GM21825 (cell line): ENCODE measurements at regions not wholly inside any gene's neighbourhood (a gene's known extent, or its start where the extent isn't known, plus 50 kb on each side); places are given as distances from the start of the nearest gene placed in this dataset.
"Not testable (repeated sequence)": the region's sequence is repeated elsewhere in the genome, so short reads cannot be mapped to it uniquely, and the experiment has no call there.

Experiments
- ATAC-seq: cut with Tn5 transposase; IDR thresholded peaks from one replicate; pipeline ENCODE4 v1.9.1; 2021; ENCODE audit warnings: mild to moderate bottlenecking, moderate library complexity; ENCODE audit not compliant: unreplicated experiment

DNA sequence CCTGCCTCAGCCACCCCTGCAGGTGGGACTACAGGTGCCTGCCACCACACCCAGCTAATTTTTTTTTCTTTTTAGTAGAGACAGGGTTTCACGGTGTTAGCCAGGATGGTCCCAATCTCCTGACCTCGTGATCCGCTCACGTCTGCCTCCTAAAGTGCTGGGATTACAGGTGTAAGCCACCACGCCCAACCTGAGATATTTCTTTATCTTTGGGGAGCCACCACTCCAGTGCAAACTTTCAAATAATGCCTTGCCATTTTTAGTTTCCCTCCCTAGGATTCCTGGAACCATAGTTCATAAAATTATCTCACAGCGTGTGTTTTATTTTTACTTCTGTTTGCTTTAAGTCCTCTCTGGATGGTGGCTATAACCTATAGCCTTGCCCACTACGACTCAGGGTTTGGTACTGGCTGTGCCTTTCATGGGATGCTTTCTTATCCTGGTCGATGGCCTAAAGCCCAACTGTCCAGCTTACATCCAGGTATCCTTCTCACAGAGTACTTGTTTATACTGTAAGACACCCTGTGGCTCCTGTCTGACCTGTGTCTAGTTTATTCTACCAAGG is 374.7 kb upstream of the NPAP1 start:
- ATAC-seq, result not testable (repeated sequence)

DNA sequence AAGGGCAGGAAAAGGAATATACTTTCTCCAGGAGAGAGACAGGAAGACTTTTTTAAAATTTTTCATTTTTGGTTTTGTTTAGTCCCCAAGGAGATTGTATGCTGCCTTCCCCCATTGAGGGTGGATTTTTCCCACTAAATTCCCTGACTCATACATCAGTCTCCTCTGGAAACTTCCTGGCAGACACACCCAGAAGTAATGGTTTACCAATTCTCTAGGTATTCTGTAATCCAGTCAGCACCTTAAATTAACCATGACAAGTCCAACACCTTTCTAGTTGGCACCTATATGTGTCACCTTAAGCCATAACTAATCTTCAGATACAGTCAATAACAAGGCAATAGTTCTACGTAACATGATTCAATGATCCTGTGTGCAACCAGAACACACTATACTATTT is 373.6 kb upstream of the NPAP1 start:
- not testable (repeated sequence) for ATAC-seq

DNA sequence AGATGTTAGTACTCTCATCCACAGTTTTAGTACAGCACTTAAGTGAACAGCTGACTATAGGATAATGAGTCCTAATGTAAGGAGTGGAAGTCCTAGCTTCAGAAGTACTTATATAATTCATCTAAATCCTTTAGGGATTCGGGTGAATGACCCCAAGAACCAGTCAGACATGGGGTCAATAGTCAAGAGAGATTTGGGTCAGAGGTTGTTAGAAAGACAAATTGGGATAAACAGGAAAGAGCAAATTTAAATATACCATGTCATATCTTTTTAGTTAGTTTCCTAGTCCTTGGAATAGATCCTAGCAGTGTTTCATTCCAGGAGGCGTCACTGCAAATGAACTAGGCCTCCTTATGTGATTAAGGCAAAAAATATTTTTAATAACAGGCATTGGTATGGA is 370.8 kb upstream of the NPAP1 start:
- ATAC-seq, result not testable (repeated sequence)

- not testable (repeated sequence) for ATAC-seq
Measured at GRCh38 chr15:24305643-24306042, 369.9 kb upstream of the NPAP1 start.

DNA sequence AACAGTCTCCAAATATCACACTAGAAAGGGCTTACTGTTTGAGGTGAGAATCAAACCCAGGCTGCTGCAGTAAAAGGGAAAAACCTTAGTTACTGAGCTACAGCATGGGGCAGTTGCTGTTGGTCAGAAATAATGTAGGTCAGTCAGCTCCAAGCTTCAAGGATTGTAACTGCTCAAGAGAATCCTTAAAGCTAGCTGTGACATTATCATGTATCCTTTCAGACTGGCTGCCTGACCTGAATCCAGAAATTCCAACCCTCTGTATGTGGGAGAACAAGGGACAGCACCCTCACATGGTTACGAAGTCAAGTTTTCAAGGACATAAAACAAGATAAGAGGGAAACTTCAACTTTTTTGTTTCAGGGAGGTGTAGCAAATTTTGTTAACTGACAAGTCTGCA is 365.9 kb upstream of the NPAP1 start:
- ATAC-seq, result not testable (repeated sequence)

- not testable (repeated sequence) for ATAC-seq
Measured at GRCh38 chr15:24311692-24312091, 363.9 kb upstream of the NPAP1 start.

DNA sequence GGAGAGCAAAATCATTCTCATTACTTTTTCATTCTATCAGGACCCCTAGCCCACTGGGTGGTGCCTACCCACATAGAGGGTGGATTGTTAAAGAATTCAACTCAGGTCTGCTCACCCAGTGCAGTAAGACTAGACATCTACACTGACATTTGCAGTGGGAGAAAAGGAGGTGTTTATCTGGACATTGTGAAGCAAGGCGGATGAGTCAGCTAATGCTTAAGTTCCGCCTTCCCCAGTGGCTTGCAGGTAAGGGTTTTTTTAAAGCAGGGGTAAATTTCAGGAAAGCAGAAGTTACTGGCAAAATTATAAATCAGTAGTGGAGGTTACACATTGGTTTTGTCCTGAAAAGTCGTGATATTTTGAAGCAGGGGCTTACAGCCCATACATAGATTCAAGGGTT is 359.2 kb upstream of the NPAP1 start:
- ATAC-seq, result not testable (repeated sequence)

DNA sequence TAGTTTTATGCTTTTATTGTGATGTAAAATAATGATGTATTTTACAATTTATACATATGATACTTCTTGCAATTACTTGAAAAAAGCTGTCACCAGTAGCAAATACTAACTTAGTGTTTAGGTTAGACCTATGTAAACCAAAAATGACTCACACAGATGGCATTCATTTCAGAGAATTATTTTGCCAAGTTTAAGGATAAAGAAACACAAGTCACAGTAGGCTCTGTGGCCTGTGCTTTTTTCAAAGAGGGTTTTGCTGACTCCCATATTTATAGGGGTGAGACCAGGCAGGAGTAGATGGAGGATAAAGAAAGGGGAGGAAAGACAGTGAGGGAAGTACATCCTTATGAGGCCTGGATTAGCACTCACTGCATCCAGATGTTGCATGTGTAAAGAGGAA is 356.6 kb upstream of the NPAP1 start:
- ATAC-seq, result no peak

DNA sequence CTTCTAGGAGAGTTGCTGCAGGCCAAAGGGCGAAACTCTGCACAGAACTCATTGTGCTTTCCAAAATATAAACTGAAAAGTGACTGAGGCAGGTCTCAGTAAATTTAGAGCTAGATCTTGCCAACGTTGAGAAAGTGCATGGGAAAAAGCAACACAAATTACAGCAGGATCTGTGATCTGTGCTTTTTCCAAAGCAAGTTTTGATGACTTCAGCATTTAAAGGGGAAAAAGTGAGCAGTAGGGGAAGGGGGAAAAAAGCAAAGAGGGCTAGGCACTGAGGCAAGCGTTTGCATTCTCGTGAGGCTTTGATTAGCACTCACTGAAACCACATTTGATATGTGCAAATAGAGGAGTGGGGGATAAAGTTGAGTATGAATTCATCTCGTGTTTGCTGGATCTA is 351.5 kb upstream of the NPAP1 start:
- not testable (repeated sequence) for ATAC-seq

GRCh38 chr15:24326513-24326912 is 349.1 kb upstream of the NPAP1 start:
- not testable (repeated sequence) for ATAC-seq

DNA sequence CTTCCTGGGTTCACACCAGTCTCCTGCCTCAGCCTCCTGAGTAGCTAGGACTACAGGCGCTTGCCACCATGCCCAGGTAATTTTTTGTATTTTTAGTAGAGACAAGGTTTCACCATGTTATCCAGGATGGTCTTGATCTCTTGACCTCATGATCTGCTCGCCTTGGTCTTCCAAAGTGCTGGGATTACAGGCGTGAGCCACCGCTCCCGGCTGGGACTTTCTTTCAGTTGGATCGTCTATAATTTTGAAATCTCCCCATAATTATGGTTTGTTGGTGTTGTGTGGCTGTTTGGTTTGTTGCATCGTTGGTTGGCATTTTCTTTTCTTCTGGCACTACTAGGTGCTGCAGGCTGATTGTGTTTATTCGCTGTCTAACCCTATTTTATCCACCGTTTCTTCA is 343.6 kb upstream of the NPAP1 start:
- not testable (repeated sequence) for ATAC-seq

DNA sequence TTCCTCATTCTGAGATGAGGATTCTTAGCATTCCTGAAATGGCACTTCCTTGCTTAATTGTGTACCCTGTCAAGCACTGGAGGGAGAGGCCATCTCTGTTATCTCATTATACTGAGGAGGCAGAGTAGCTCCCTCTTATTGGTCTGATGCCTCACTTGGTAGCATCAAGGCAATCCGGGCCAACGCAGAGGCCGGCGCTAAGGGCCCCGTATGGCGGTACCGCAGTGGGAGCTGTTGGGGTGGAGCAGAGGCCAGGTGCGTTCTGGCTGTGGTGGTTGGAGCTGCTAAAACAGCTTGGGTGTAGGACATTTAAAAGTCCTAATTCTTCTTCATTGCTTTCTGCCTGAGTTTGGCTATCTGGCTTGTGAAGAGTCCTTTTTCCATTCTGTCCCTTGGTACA is 333.7 kb upstream of the NPAP1 start:
- not testable (repeated sequence) for ATAC-seq

GRCh38 chr15:24352777-24353176 is 322.8 kb upstream of the NPAP1 start:
- ATAC-seq, result not testable (repeated sequence)

GRCh38 chr15:24381103-24381502 is 294.5 kb upstream of the NPAP1 start:
- ATAC-seq, result not testable (repeated sequence)

DNA sequence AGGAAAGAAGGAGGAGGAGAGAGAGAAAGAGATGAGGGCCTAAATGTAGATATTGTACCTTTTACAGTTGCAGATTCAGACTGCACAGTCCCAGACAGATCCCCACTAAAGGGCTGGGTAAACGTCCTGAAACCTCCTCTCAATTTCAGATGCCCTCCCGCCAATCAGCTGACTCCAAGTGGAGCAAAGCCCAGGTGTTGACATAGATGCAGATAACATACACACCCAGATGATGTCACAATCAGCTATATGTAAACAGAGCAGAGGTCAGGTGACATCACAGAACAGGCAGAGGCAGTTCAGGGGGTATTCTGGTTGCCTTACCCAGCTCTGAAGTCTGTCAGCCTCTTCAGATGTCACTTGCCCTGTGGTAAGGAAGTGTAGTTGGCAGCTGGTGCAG is 290.3 kb upstream of the NPAP1 start:
- ATAC-seq, result not testable (repeated sequence)

GRCh38 chr15:24394303-24394702 is 281.3 kb upstream of the NPAP1 start:
- no peak for ATAC-seq

- ATAC-seq, result not testable (repeated sequence)
Measured at GRCh38 chr15:24412649-24413048, 262.9 kb upstream of the NPAP1 start.

GRCh38 chr15:24426286-24427054 is 249.1 kb upstream of the NPAP1 start:
- ATAC-seq, result not testable (repeated sequence)

GRCh38 chr15:24427055-24427400 is 248.5 kb upstream of the NPAP1 start:
- ATAC-seq, result not testable (repeated sequence)

DNA sequence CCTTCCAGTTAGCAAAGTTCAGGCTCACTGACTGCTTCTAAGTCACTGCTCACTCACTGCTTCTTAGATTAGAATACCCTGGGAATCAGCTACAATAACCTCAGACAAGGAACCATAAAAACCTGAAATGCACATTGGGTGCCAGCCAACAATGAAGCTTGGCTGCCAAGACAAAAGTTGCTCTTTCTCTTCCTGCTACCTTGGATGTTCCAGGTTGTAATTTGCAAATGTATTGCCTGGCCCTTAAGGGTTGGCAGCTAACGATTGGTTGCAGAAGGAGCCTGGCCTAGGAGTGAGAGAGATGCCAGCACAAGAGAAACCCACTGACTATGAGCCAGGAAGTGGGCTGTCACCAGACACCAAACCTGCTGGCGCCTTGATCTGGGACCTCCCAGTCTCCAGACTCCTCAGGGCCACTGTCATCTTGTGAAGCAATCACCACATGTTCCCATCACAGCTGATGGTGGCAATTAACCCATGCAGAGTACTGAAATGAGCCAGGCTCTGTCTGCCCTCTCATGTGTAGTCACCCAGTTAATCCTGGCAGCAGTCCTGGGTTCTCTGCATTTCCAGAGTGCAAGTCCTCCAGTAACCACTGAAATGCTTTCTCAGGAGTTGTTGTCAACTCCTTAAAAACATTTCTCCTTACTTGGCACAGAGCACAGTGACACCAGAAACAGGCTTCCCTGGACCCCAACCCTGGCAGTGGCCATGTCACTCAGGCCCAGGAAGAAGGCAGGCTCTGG is 240.3 kb upstream of the NPAP1 start:
- ATAC-seq, result not testable (repeated sequence)

DNA sequence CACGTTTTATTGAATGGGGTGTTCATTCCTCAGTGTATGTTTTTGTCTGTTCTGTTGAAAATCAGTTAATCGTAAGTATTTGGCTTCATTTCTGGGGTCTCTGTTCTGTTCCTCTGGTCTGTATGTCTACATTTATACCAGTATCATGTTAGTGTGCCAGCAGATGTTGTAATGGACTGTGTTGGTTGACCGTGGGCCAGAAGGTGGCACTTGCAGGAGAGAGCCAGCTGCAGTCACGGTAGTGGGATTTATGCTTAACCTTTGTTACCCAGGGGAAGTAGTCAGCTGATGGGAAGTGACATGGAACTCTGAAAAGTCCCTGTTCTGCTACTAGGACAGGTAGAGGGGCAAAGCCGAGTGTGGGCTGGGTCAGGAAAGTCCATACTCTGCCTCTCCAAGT is 238.3 kb upstream of the NPAP1 start:
- ATAC-seq, result not testable (repeated sequence)

DNA sequence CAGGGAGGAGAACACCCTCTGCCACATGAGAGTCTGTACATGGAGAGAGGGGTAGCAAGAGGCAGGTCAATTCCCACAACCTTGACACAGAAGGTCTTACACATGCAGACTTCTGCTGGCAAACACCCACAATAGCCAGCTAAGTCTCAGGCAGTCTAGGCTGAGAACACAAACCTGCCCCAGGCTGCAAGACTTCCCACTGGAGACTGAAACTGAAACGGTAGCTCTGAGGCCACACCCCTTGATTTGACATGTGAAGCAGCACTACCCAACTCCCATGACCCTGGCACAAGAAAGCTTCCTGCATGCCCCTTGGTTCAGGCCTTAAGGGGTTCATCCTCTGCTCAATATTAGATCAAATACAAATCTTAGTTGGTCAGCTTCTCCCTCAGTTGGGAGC is 237.8 kb upstream of the NPAP1 start:
- not testable (repeated sequence) for ATAC-seq
